Panc1 (cell line): ENCODE measurements at regions not wholly inside any gene's neighbourhood (a gene's known extent, or its start where the extent isn't known, plus 50 kb on each side); places are given as distances from the start of the nearest gene placed in this dataset.

Source experiments
- CTCF ChIP-seq: fragments of 450-650 bp; IDR thresholded peaks from 2 replicates; pipeline ENCODE4 v1.5.1; 2017; ENCODE audit warnings: mild to moderate bottlenecking
- POLR2AphosphoS5 ChIP-seq: IDR thresholded peaks from 2 replicates; pipeline ENCODE4 v1.6.1; 2012; ENCODE audit warnings: mild to moderate bottlenecking, low read depth, low read length, moderate library complexity
- SIN3A ChIP-seq: IDR thresholded peaks from 2 replicates; pipeline ENCODE4 v1.6.1; 2012; ENCODE audit warnings: low read depth, mild to moderate bottlenecking, low read length, moderate library complexity, borderline replicate concordance; ENCODE audit not compliant: insufficient read depth
- TCF7L2 ChIP-seq: IDR thresholded peaks from 2 replicates; pipeline ENCODE4 v1.6.1; 2011; ENCODE audit warnings: mild to moderate bottlenecking, low read depth, low read length, inconsistent platforms

- TF ChIP-seq CTCF (no peak), POLR2AphosphoS5 (no peak), SIN3A (no peak), TCF7L2 (no peak)
These were observed 322.4 kb upstream of the CDH5 start for GRCh38 chr16:66044089-66044488.
